ENCODE measurements at regions not wholly inside any gene's neighbourhood (a gene's known extent, or its start where the extent isn't known, plus 50 kb on each side); places are given as distances from the start of the nearest gene placed in this dataset.
"Not testable (repeated sequence)": the region's sequence is repeated elsewhere in the genome, so short reads cannot be mapped to it uniquely, and the experiment has no call there.

DNA sequence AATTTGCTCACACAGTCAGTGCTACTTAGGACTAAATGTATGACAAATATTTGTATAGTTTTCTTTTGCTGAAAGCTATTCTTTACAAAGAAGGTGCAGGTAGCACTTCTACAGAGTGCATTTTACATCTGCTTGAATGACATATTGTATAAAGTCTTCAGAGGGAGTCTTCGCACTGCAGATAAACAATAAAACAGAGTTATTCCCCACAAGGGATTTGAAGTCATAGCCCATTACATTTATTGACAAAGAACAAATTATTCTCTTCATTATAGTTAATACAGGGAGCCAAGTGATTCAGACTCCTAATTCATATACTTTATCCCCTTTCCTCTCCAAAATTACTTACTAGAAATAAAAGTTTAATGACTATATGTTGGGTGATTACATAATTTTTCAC lies 529.7 kb downstream of the EDEM1 start:
- Histone ChIP-seq H2AFZ (ENCODE audit: low read length) (no peak overlapping the region), H3K9me3 (replicated peaks; ENCODE audit: insufficient read depth, low read length) (no peaks in the 10 kb centered on the region), H3K27me3 (replicated peaks; ENCODE audit: insufficient read depth, low read length) (no peaks in the 10 kb centered on the region), H3F3A (ENCODE audit: insufficient read depth, low read length) (no peaks in the 10 kb centered on the region), H3K4me3 (ENCODE audit: low read length) (no peak overlapping the region), H3K79me2 (ENCODE audit: low read length) (no peaks in the 10 kb centered on the region), H3K4me1 (ENCODE audit: low read length) (no peaks in the 10 kb centered on the region), H3K4me2 (ENCODE audit: low read depth, low read length) (no peak overlapping the region), H3K27ac (ENCODE audit: low read length) (no peak overlapping the region), H4K20me1 (ENCODE audit: insufficient read depth, low read length) (no peaks in the 10 kb centered on the region), H3K9ac (ENCODE audit: low read length) (no peak overlapping the region), H3K36me3 (replicated peaks; ENCODE audit: insufficient read depth, low read length) (no peaks in the 10 kb centered on the region), H3K9me2 (replicated peaks; ENCODE audit: insufficient read depth, low read length) (no peaks in the 10 kb centered on the region)
- DNase-seq: no peak
- TF ChIP-seq, protein P1, sequence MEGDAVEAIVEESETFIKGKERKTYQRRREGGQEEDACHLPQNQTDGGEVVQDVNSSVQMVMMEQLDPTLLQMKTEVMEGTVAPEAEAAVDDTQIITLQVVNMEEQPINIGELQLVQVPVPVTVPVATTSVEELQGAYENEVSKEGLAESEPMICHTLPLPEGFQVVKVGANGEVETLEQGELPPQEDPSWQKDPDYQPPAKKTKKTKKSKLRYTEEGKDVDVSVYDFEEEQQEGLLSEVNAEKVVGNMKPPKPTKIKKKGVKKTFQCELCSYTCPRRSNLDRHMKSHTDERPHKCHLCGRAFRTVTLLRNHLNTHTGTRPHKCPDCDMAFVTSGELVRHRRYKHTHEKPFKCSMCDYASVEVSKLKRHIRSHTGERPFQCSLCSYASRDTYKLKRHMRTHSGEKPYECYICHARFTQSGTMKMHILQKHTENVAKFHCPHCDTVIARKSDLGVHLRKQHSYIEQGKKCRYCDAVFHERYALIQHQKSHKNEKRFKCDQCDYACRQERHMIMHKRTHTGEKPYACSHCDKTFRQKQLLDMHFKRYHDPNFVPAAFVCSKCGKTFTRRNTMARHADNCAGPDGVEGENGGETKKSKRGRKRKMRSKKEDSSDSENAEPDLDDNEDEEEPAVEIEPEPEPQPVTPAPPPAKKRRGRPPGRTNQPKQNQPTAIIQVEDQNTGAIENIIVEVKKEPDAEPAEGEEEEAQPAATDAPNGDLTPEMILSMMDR (IDR thresholded peaks at IDR 0.05; ENCODE audit: low read length): no peak

DNA sequence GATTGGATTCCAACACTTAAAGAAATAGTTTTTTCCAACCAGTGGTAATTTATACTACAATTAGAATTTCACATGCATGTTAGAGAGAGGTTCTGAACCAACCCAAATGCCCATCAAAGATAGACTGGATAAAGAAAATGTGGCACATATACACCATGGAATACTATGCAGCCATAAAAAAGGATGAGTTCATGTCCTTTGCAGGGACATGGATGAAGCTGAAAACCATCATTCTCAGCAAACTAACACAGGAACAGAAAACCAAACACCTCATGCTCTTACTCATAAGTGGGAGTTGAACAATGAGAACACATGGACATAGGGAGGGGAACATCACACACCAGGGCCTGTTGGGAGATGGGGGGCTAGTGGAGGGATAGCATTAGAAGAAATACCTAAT lies 532.2 kb downstream of the EDEM1 start:
- not testable (repeated sequence) for H3K9me3 ChIP-seq (replicated peaks; ENCODE audit: insufficient read depth, low read length); H3K9ac ChIP-seq (ENCODE audit: low read length); H3K9me2 ChIP-seq (replicated peaks; ENCODE audit: insufficient read depth, low read length); DNase-seq; H3K27ac ChIP-seq (ENCODE audit: low read length); H3K36me3 ChIP-seq (replicated peaks; ENCODE audit: insufficient read depth, low read length); H3K27me3 ChIP-seq (replicated peaks; ENCODE audit: insufficient read depth, low read length); H2AFZ ChIP-seq (ENCODE audit: low read length); H3F3A ChIP-seq (ENCODE audit: insufficient read depth, low read length); H4K20me1 ChIP-seq (ENCODE audit: insufficient read depth, low read length); H3K4me3 ChIP-seq (ENCODE audit: low read length); H3K4me2 ChIP-seq (ENCODE audit: low read depth, low read length); H3K4me1 ChIP-seq (ENCODE audit: low read length); H3K79me2 ChIP-seq (ENCODE audit: low read length)

DNA sequence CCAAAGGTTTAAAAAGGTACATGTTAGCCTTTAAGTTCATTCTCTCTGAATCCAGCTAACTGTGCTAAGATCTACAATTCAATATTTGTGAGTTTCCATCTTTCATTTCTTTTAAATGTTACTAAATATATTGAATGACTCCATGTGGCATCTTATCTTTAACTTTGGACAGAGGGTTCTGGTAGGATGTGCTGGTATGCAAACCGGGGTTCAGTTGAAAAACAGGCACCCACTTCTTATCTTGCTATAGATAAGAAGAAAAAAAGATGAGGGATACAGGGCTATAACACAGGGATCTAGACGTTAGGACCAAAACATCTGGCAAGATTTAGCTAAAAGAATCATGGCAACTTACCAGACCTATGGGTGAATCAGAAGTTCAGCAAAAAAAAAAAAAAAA lies 538.3 kb downstream of the EDEM1 start:
- H3K9ac ChIP-seq (ENCODE audit: low read length): no peak overlapping the region
- H3K79me2 ChIP-seq (ENCODE audit: low read length): no peaks in the 10 kb centered on the region
- H3F3A ChIP-seq (ENCODE audit: insufficient read depth, low read length): no peaks in the 10 kb centered on the region
- no peaks in the 10 kb centered on the region for H4K20me1 ChIP-seq (ENCODE audit: insufficient read depth, low read length)
- no peaks in the 10 kb centered on the region for H3K36me3 ChIP-seq (replicated peaks; ENCODE audit: insufficient read depth, low read length)
- H3K9me2 ChIP-seq (replicated peaks; ENCODE audit: insufficient read depth, low read length): no peaks in the 10 kb centered on the region
- H3K4me3 ChIP-seq (ENCODE audit: low read length): no peak overlapping the region
- no peaks in the 10 kb centered on the region for H3K4me1 ChIP-seq (ENCODE audit: low read length)
- no peaks in the 10 kb centered on the region for H3K27me3 ChIP-seq (replicated peaks; ENCODE audit: insufficient read depth, low read length)
- TF ChIP-seq, protein P1 (IDR thresholded peaks at IDR 0.05; ENCODE audit: low read length): no peak
- DNase-seq: no peak
- no peak overlapping the region for H2AFZ ChIP-seq (ENCODE audit: low read length)
- H3K27ac ChIP-seq (ENCODE audit: low read length): no peak overlapping the region
- no peaks in the 10 kb centered on the region for H3K9me3 ChIP-seq (replicated peaks; ENCODE audit: insufficient read depth, low read length)
- H3K4me2 ChIP-seq (ENCODE audit: low read depth, low read length): no peak overlapping the region

DNA sequence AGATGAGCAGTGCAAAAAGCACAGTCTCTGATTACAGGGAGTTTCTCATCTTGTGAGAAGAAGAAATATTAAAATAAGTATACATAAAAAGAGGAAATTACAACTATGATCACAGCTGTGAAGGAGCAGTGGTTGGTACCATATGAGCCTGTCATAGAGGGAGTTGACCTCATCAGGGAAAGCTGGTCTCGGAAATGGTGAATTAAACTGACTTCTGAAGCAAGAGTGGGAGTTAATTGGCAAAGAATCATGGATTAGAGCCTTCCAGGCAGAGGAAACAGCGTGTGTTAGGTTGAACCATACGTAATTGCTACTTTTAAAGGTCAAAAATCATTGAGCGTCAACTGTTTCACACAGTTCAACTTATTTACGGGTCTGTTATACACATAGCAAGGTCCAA lies 539.1 kb downstream of the EDEM1 start:
- no peak overlapping the region for H3K9ac ChIP-seq (ENCODE audit: low read length)
- H2AFZ ChIP-seq (ENCODE audit: low read length): no peak overlapping the region
- H3K4me3 ChIP-seq (ENCODE audit: low read length): no peak overlapping the region
- H3K79me2 ChIP-seq (ENCODE audit: low read length): no peaks in the 10 kb centered on the region
- no peak overlapping the region for H3K27ac ChIP-seq (ENCODE audit: low read length)
- no peaks in the 10 kb centered on the region for H3K27me3 ChIP-seq (replicated peaks; ENCODE audit: insufficient read depth, low read length)
- no peak overlapping the region for H3K4me2 ChIP-seq (ENCODE audit: low read depth, low read length)
- H4K20me1 ChIP-seq (ENCODE audit: insufficient read depth, low read length): no peaks in the 10 kb centered on the region
- no peaks in the 10 kb centered on the region for H3K9me2 ChIP-seq (replicated peaks; ENCODE audit: insufficient read depth, low read length)
- no peak for DNase-seq
- no peaks in the 10 kb centered on the region for H3K4me1 ChIP-seq (ENCODE audit: low read length)
- no peaks in the 10 kb centered on the region for H3F3A ChIP-seq (ENCODE audit: insufficient read depth, low read length)
- no peaks in the 10 kb centered on the region for H3K36me3 ChIP-seq (replicated peaks; ENCODE audit: insufficient read depth, low read length)
- no peaks in the 10 kb centered on the region for H3K9me3 ChIP-seq (replicated peaks; ENCODE audit: insufficient read depth, low read length)
- TF ChIP-seq EZH2 (optimal IDR thresholded peaks at IDR 0.05; ENCODE audit: low read depth, low read length) (no peak), EZH2phosphoT487 (IDR thresholded peaks at IDR 0.05; ENCODE audit: low read length) (no peak)
- TF ChIP-seq, protein P1 (IDR thresholded peaks at IDR 0.05; ENCODE audit: low read length): no peak
